IPS-15b (cell line): ENCODE measurements at regions not wholly inside any gene's neighbourhood (a gene's known extent, or its start where the extent isn't known, plus 50 kb on each side); places are given as distances from the start of the nearest gene placed in this dataset.

ENCODE experiments used
- H3K27me3 ChIP-seq: one replicate; pipeline ENCODE4 v1.6.1; 2013; ENCODE audit warnings: low read length; ENCODE audit not compliant: control insufficient read depth, insufficient read depth
- H3K36me3 ChIP-seq: one replicate; pipeline ENCODE4 v1.6.1; 2013; ENCODE audit warnings: low read length; ENCODE audit not compliant: control insufficient read depth, insufficient read depth
- H3K4me1 ChIP-seq: one replicate; pipeline ENCODE4 v1.6.1; 2013; ENCODE audit warnings: mild to moderate bottlenecking, low read length; ENCODE audit not compliant: control insufficient read depth, insufficient read depth
- H3K4me3 ChIP-seq: one replicate; pipeline ENCODE4 v1.5.1; 2013; ENCODE audit warnings: low read depth, low read length
- H3K9ac ChIP-seq: one replicate; pipeline ENCODE4 v1.6.1; 2013; ENCODE audit warnings: low read depth, mild to moderate bottlenecking, low read length
- H3K9me3 ChIP-seq: one replicate; pipeline ENCODE4 v1.6.1; 2013; ENCODE audit warnings: mild to moderate bottlenecking, low read length; ENCODE audit not compliant: control insufficient read depth, insufficient read depth

GRCh38 chr9:87425202-87425601 lies 72.5 kb upstream of the DAPK1 start:
- Histone ChIP-seq H3K4me3 (no peak overlapping the region), H3K36me3 (peaks cover 2% of the 10 kb centered on the region), H3K9ac (no peak overlapping the region), H3K4me1 (peaks cover 5% of the 10 kb centered on the region), H3K27me3 (no peaks in the 10 kb centered on the region), H3K9me3 (no peaks in the 10 kb centered on the region)

GRCh38 chr9:87427851-87428506 lies 69.7 kb upstream of the DAPK1 start:
- Histone ChIP-seq H3K4me3 (no peak overlapping the region), H3K9ac (no peak overlapping the region), H3K9me3 (no peaks in the 10 kb centered on the region)

GRCh38 chr9:87428659-87429058 lies 69.0 kb upstream of the DAPK1 start:
- H3K4me3 ChIP-seq = no peak overlapping the region
- peaks cover 5% of the 10 kb centered on the region for H3K4me1 ChIP-seq
- H3K9me3 ChIP-seq = no peaks in the 10 kb centered on the region
- H3K36me3 ChIP-seq = no peaks in the 10 kb centered on the region
- H3K27me3 ChIP-seq = no peaks in the 10 kb centered on the region
- no peak overlapping the region for H3K9ac ChIP-seq

More at GRCh38 chr9:87427851-87428506, 69.7 kb upstream of the DAPK1 start:
- Histone ChIP-seq H3K4me1 (peaks cover 5% of the 10 kb centered on the region), H3K36me3 (no peaks in the 10 kb centered on the region), H3K27me3 (no peaks in the 10 kb centered on the region)

- peaks cover 9% of the 10 kb centered on the region for H3K4me1 ChIP-seq
Measured at GRCh38 chr9:87431837-87432236, 65.8 kb upstream of the DAPK1 start.

DNA sequence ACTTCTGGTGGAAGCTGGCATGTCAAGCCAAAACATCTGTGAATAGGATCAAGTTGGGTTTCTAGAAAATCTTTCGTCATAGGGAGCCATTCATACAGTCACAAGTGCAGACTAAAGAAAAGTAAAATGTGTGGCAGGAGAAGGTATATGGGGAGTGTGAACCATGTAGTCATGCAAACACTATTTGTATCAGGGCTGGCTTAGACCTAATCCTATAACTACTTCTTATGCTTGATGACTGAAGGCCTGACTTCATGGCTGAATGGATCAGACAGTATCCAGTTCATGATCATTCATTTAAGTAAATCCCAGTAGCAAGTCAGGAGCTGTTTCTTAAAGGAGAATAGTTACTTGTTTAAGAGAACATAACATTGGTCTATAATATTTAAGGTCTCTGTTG lies 63.8 kb upstream of the DAPK1 start:
- H3K27me3 ChIP-seq = no peaks in the 10 kb centered on the region
- H3K4me1 ChIP-seq = peaks cover 4% of the 10 kb centered on the region
- H3K9me3 ChIP-seq = no peaks in the 10 kb centered on the region
- H3K4me3 ChIP-seq = no peak overlapping the region
- H3K9ac ChIP-seq = no peak overlapping the region
- no peaks in the 10 kb centered on the region for H3K36me3 ChIP-seq

More at GRCh38 chr9:87431837-87432236, 65.8 kb upstream of the DAPK1 start:
- no peaks in the 10 kb centered on the region for H3K36me3 ChIP-seq
- no peak overlapping the region for H3K9ac ChIP-seq
- H3K9me3 ChIP-seq = no peaks in the 10 kb centered on the region
- H3K4me3 ChIP-seq = no peak overlapping the region
- no peaks in the 10 kb centered on the region for H3K27me3 ChIP-seq

- Histone ChIP-seq H3K9ac (no peak overlapping the region), H3K4me1 (peaks cover 4% of the 10 kb centered on the region), H3K27me3 (no peaks in the 10 kb centered on the region), H3K9me3 (no peaks in the 10 kb centered on the region), H3K4me3 (no peak overlapping the region), H3K36me3 (no peaks in the 10 kb centered on the region)
Measured at GRCh38 chr9:87434366-87434765, 63.3 kb upstream of the DAPK1 start.

DNA sequence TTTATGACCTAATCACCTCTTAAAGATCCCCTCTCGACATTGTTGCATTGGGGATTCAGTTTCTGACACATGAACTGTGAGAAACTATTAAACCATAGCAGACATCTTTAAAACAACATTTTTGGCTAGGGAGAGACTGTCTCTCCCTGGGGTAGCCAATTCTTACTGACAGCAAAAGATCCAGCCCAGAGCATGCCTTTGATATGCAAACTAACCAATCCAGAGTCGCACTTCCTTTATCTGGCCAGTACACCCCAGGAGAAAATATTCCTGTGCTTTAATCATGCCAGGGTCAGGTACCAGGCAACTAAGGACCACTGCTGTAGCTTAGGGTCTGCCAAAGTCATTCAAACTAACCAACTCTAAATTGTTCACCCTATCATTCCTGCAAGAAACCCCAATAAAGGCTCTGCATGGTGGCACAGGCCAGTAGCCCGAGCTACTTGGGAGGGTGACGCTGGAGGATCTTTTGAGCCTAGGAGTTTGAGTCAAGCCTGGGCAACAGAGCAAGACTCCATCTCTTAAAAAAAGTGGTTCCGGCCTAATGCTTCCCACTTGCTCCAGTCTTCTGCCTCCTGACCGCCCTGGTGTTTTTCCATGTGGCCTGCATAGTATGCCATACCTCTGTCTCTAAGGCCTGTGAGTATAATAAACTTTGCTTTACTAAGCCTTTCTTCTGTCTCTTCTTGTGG lies 62.3 kb upstream of the DAPK1 start:
- Histone ChIP-seq H3K36me3 (no peaks in the 10 kb centered on the region), H3K4me1 (peaks cover 4% of the 10 kb centered on the region), H3K9me3 (no peaks in the 10 kb centered on the region), H3K9ac (no peak overlapping the region), H3K27me3 (no peaks in the 10 kb centered on the region), H3K4me3 (no peak overlapping the region)

- H3K9ac ChIP-seq = no peak overlapping the region
- peaks cover 4% of the 10 kb centered on the region for H3K4me1 ChIP-seq
- H3K36me3 ChIP-seq = no peaks in the 10 kb centered on the region
- H3K9me3 ChIP-seq = no peaks in the 10 kb centered on the region
- H3K27me3 ChIP-seq = no peaks in the 10 kb centered on the region
- no peak overlapping the region for H3K4me3 ChIP-seq
Measured at GRCh38 chr9:87436716-87437115, 61.0 kb upstream of the DAPK1 start.

DNA sequence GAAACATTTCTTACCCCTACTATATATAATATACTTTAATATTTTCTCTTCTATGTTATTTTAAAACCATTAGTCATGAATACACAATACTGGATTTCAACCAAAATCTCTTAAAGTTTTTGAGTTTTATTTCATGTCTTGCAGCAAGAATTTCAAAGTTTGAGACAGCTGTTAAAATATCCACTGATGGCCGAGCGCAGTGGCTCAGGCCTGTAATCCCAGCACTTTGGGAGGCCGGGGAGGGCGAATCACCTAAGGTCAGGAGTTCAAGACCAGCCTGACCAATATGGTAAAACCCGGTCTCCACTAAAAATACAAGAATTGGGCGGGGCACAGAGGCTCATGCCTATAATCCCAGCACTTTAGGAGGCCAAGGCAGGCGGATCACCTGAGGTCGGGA lies 59.7 kb upstream of the DAPK1 start:
- H3K9ac ChIP-seq = no peak overlapping the region
- no peaks in the 10 kb centered on the region for H3K9me3 ChIP-seq
- H3K27me3 ChIP-seq = no peaks in the 10 kb centered on the region
- no peak overlapping the region for H3K4me3 ChIP-seq
- H3K36me3 ChIP-seq = no peaks in the 10 kb centered on the region
- H3K4me1 ChIP-seq = peaks cover 4% of the 10 kb centered on the region

- Histone ChIP-seq H3K36me3 (no peaks in the 10 kb centered on the region), H3K4me1 (no peaks in the 10 kb centered on the region), H3K4me3 (no peak overlapping the region), H3K9me3 (no peaks in the 10 kb centered on the region), H3K27me3 (no peaks in the 10 kb centered on the region), H3K9ac (no peak overlapping the region)
Measured at GRCh38 chr9:87441251-87441650, 56.4 kb upstream of the DAPK1 start.

DNA sequence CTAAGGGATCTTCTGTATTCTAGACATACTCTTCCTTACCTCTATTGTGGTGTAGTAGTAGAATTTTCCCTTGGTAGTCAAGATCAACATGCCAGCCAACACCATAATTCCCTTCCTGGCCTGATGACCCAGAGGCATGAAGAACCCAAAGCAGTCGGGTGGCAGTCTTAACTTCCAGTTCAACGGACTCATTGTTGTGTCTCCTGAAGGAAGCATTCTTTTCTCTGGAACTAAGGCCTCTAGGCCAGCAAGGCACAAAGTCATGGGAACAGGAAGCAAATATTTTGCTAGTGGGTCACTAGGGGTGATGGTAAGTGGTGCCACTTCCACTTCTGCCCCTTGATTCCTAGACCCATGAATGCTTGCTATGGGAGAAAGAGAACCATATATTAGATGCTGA lies 55.2 kb upstream of the DAPK1 start:
- H3K9ac ChIP-seq = no peak overlapping the region
- no peaks in the 10 kb centered on the region for H3K4me1 ChIP-seq
- H3K27me3 ChIP-seq = no peaks in the 10 kb centered on the region
- H3K9me3 ChIP-seq = no peaks in the 10 kb centered on the region
- H3K36me3 ChIP-seq = no peaks in the 10 kb centered on the region
- no peak overlapping the region for H3K4me3 ChIP-seq

GRCh38 chr9:87443006-87443405 lies 54.7 kb upstream of the DAPK1 start:
- no peak overlapping the region for H3K4me3 ChIP-seq
- no peaks in the 10 kb centered on the region for H3K36me3 ChIP-seq
- no peaks in the 10 kb centered on the region for H3K9me3 ChIP-seq
- no peaks in the 10 kb centered on the region for H3K4me1 ChIP-seq
- H3K27me3 ChIP-seq = no peaks in the 10 kb centered on the region
- H3K9ac ChIP-seq = no peak overlapping the region
